ENCODE measurements at regions not wholly inside any gene's neighbourhood (a gene's known extent, or its start where the extent isn't known, plus 50 kb on each side); places are given as distances from the start of the nearest gene placed in this dataset.

DNA sequence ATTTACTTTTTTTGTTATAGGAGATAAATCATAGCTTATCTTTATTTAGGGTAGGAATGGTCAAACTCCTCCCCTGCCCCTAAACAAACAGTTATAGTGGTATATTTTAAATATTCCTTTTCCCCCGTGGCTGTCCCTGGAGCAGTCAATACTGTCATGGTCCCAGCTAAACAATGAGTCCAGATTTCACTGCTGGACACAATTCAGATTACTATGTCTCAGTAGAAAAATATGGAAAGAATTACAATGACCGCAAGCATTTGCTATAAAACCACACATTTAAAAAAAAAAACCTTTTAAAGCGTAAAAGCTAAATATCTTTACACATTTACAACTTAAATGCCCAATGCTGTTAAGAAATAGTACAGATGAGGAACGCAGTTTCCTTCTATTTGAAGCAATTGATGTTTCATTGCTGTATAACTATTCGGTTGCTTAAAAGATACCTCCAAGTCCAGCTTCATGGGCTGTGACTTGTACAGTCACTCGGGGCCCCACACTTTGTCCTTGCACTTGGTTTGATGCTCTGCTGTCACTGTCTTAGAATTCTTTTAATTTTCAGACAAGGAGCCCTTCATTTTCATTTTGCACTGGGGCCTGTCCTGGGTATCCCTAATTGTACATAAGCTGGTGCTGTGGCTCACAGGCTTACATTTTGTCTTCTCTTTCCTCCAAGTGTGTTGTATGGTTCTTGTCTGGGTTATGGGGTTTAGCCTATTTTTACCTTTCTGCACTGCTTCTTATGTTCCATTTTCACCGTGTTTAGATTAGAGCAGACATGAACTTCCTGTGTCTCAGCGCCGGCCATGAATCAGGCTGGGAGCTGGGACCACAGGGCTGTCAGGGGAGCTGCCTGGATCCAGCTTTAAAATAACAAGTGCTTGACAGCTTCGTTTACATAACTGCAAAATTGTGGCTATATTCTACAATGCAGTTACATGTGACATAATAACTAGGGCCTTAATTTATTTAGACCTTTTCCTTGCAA is 530.2 kb upstream of the FZD8 start:
- H2AFZ ChIP-seq, result no peak overlapping the region
- TF ChIP-seq, protein P1, sequence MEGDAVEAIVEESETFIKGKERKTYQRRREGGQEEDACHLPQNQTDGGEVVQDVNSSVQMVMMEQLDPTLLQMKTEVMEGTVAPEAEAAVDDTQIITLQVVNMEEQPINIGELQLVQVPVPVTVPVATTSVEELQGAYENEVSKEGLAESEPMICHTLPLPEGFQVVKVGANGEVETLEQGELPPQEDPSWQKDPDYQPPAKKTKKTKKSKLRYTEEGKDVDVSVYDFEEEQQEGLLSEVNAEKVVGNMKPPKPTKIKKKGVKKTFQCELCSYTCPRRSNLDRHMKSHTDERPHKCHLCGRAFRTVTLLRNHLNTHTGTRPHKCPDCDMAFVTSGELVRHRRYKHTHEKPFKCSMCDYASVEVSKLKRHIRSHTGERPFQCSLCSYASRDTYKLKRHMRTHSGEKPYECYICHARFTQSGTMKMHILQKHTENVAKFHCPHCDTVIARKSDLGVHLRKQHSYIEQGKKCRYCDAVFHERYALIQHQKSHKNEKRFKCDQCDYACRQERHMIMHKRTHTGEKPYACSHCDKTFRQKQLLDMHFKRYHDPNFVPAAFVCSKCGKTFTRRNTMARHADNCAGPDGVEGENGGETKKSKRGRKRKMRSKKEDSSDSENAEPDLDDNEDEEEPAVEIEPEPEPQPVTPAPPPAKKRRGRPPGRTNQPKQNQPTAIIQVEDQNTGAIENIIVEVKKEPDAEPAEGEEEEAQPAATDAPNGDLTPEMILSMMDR (conservative IDR thresholded peaks at IDR 0.05), result no peak
- no peak for TF ChIP-seq EZH2 (IDR thresholded peaks at IDR 0.05; ENCODE audit: low read depth)
- intact Hi-C loops (cut with micrococcal nuclease; ENCODE audit: unreplicated experiment), result no loop called here
- H3K27me3 ChIP-seq (ENCODE audit: insufficient read depth, low read depth), result no peaks in the 10 kb centered on the region
- CTCF ChIA-PET, result no interaction called here
- no peaks in the 10 kb centered on the region for H3K4me1 ChIP-seq (replicated peaks; ENCODE audit: insufficient read depth)
- no peaks in the 10 kb centered on the region for H3K9me2 ChIP-seq (ENCODE audit: insufficient read depth)
- no peaks in the 10 kb centered on the region for H3K9me3 ChIP-seq (ENCODE audit: insufficient read depth, low read depth)
- no peak overlapping the region for H3K4me2 ChIP-seq
- H4K20me1 ChIP-seq (ENCODE audit: insufficient read depth), result no peaks in the 10 kb centered on the region
- H3K4me3 ChIP-seq, result no peak overlapping the region
- no peak for DNase-seq
- POLR2A ChIA-PET (ENCODE audit: unreplicated experiment), result no interaction called here
- no TSS peak for BruUV-seq (replicated peaks)
- H3F3A ChIP-seq (ENCODE audit: insufficient read depth, low read depth), result no peaks in the 10 kb centered on the region
- no peak overlapping the region for H3K27ac ChIP-seq
- no peaks in the 10 kb centered on the region for H3K36me3 ChIP-seq (ENCODE audit: low read depth)
- no peaks in the 10 kb centered on the region for H3K79me2 ChIP-seq (ENCODE audit: low read depth)

DNA sequence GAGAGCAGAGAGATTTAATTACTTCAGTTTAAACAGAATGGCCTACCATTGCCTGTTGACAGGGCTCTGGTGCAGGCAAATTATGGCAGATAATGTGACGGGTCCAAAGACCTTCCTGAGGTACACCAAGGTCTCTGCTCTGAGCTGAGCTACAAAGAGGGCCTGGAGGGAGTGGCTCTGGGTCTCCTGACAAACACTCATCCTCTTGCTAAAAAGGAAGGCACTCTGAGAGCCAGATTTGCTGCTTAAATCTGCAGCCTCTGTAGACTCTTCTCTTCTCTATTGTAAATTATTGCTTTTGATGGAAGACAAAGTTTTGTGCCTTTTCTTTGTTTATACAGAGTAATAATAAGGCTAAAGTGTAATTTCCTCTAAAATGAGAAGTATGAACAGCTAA is 529.5 kb upstream of the FZD8 start:
- Histone ChIP-seq H3K79me2 (ENCODE audit: low read depth) (no peaks in the 10 kb centered on the region), H3F3A (ENCODE audit: insufficient read depth, low read depth) (no peaks in the 10 kb centered on the region), H3K4me2 (no peak overlapping the region), H4K20me1 (ENCODE audit: insufficient read depth) (no peaks in the 10 kb centered on the region), H3K4me1 (replicated peaks; ENCODE audit: insufficient read depth) (no peaks in the 10 kb centered on the region), H3K27me3 (ENCODE audit: insufficient read depth, low read depth) (no peaks in the 10 kb centered on the region), H2AFZ (no peak overlapping the region), H3K27ac (no peak overlapping the region), H3K36me3 (ENCODE audit: low read depth) (no peaks in the 10 kb centered on the region), H3K4me3 (no peak overlapping the region), H3K9me2 (ENCODE audit: insufficient read depth) (no peaks in the 10 kb centered on the region), H3K9me3 (ENCODE audit: insufficient read depth, low read depth) (no peaks in the 10 kb centered on the region)
- CTCF ChIA-PET, result no interaction called here
- intact Hi-C loops (cut with micrococcal nuclease; ENCODE audit: unreplicated experiment), result no loop called here
- POLR2A ChIA-PET (ENCODE audit: unreplicated experiment), result no interaction called here
- TF ChIP-seq EZH2 (IDR thresholded peaks at IDR 0.05; ENCODE audit: low read depth), result no peak
- TF ChIP-seq, protein P1 (conservative IDR thresholded peaks at IDR 0.05), result no peak
- BruUV-seq (replicated peaks), result no TSS peak
- DNase-seq, result no peak

DNA sequence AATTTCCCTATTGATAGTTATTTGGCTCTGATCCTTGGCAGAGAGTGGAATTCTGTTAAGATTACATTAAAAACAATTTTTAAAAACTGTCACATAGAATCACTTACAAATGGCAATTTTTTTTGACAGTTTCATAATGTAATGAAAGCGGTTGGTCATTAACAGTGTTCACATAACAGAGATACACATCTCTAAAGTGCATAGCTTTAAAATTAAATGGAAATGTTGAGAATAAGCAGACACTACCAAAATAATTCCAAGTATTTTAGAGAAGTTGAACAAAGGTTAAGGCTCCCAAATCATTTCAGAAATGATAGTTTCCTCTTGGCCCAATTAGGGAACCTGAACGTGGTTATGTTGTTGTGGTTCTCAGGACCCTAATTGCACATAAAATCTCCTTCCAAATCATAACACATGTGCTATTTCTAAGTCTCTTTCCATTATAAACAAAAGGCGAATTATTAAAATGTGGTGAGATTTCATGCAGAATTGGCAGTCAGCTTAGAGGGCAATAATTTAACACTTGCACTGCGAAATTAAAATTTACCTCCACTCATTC is 528.9 kb upstream of the FZD8 start:
- H3K4me3 ChIP-seq, result no peak overlapping the region
- no peak overlapping the region for H3K4me2 ChIP-seq
- H3K4me1 ChIP-seq (replicated peaks; ENCODE audit: insufficient read depth), result no peaks in the 10 kb centered on the region
- DNase-seq, result no peak
- no peak overlapping the region for H3K27ac ChIP-seq
- no TSS peak for BruUV-seq (replicated peaks)
- TF ChIP-seq EZH2 (IDR thresholded peaks at IDR 0.05; ENCODE audit: low read depth), result no peak
- TF ChIP-seq, protein P1 (conservative IDR thresholded peaks at IDR 0.05), result no peak
- intact Hi-C loops (cut with micrococcal nuclease; ENCODE audit: unreplicated experiment), result no loop called here
- no peaks in the 10 kb centered on the region for H3K9me3 ChIP-seq (ENCODE audit: insufficient read depth, low read depth)
- ChIA-PET CTCF (no interaction called here), POLR2A (ENCODE audit: unreplicated experiment) (no interaction called here)
- no peaks in the 10 kb centered on the region for H3F3A ChIP-seq (ENCODE audit: insufficient read depth, low read depth)
- no peaks in the 10 kb centered on the region for H3K79me2 ChIP-seq (ENCODE audit: low read depth)
- no peak overlapping the region for H2AFZ ChIP-seq
- H3K27me3 ChIP-seq (ENCODE audit: insufficient read depth, low read depth), result no peaks in the 10 kb centered on the region
- no peaks in the 10 kb centered on the region for H3K36me3 ChIP-seq (ENCODE audit: low read depth)
- H4K20me1 ChIP-seq (ENCODE audit: insufficient read depth), result no peaks in the 10 kb centered on the region
- no peaks in the 10 kb centered on the region for H3K9me2 ChIP-seq (ENCODE audit: insufficient read depth)
